ENCODE measurements at regions not wholly inside any gene's neighbourhood (a gene's known extent, or its start where the extent isn't known, plus 50 kb on each side); places are given as distances from the start of the nearest gene placed in this dataset.
"Not testable (repeated sequence)": the region's sequence is repeated elsewhere in the genome, so short reads cannot be mapped to it uniquely, and the experiment has no call there.

DNA sequence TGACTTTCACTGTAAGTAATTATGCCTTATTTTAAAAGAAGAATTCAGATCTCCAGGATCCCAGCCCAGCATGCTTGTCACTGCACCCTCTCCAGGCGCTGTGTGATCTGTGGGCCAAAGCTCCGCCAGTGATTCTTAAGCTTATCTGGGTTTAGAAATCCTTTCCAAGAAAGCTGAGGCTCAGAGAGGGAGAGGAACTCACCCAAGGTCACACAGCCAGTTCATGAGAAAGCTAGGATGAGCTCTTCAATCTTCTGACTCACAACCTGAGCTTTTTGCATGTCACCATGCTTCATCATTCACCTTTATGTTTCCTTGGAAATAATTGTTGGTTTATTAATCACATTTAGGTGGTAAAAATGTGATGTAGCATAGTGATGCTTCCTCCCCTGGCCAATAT lies 136.6 kb upstream of the HAND1 start:
- DNase-seq: no peak

DNA sequence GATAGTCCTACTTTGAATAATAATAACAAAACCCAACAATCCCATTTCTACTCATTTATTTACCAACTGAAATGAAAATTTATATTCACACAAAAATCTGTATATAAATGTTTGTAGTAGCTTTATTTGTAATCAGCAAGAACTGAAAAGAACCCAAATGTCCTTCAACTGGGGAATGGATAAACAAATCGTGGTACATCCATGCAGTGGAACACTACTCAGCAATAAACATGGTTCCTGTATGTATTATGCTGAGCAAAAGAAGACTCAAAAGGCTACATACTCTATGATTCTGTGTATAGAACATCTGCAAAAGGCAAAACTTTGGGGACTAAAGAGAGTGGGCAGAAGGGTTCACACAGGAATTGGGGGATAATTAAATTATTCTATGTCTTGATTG lies 136.1 kb upstream of the HAND1 start:
- DNase-seq: no peak

DNA sequence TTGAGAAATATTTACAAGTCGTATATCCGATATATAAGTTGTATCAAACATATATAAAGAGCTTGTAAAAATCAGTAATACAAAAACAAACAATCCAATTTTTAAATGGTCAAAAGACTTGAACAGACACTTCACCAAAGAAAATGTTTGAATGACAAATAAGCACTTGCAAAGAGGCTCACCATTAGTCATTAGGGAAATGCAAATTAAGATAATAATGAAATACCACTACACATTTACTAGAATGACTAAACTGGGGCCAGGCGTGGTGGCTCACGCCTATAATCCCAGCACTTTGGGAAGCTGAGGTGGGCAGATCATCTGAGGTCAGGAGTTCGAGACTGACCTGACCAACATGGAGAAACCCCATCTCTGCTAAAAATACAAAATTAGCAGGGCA lies 134.6 kb upstream of the HAND1 start:
- DNase-seq: no peak

DNA sequence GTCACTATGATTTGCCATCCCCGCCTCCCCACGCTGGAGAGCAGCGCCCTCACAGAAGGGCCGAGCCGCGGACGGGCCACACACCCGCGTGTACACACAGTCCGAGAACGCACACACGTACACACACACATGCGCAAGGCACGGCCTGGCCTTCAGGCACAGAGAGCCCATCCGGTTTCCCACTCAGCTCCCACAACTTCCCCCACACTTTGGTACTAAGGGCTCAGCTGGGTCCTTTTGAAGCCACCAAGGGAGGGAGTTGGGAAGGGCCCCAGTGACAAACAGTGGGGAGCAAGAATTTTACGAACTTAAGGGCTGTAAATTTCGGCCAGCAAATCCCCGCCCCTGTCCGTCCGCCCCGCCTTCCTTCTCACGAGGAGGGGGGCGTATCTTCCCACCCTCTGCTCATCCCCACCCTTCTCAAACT lies 133.3 kb upstream of the HAND1 start:
- DNase-seq: no peak

DNA sequence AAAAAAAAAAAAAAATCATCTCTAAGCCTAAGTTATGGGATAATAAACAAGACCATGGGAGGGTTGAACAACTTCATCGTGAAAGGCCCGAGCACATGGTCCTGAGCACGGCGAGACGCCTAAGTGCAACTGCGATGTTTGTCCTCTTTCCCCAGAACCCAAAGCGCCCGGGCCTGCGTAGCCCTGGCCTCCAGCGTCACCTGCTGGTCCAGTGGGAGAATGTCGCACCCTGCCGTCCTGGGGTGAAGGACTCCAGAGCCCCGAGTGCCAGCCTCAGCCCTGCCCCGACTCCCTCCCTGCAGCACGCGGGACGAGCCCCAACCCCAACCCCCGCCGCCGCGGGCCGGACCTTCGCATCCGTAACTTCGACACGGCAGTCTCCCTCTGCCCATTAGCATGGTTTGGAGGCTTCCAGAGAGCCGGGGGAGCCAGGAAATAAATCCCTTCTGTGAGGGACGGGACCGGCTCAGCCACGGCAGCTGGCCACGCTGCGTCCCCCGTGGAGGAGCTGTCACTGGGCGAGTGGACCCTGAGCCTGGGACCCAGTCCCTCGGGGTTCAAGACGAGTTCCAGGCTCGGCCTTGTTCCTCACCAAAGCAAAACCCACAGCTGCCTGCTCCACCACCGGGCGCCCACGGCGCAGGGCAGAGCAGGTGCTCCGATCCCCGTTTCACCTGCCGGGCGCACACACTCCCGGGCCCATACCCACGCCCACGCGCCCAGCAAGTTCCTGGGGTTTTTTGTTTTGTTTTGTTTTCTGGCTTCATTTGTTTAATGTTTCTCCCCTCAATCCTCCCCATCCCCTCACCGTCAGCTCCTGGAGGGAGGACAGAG lies 132.5 kb upstream of the HAND1 start:
- DNase-seq: peak; percentile 51

DNA sequence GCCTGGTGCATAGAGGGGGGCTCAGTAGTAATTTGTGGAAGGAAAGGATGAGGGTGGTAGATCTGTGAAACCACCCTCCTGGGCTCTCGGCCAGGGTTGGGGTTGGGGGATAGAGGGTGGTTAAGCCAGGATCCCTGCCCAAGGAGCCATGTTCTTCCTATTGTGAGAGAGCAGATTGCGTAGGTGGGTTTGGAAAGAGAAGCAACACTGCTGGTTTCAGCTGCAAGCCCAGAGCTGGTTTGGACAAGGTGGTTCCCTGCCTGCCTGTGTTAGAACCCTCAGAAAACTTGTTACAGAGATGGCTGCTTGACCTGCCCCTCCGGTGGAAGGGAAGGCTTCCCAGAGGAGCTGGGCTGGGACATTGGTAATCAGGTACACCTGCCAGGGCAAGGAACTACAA lies 131.2 kb upstream of the HAND1 start:
- DNase-seq: no peak

DNA sequence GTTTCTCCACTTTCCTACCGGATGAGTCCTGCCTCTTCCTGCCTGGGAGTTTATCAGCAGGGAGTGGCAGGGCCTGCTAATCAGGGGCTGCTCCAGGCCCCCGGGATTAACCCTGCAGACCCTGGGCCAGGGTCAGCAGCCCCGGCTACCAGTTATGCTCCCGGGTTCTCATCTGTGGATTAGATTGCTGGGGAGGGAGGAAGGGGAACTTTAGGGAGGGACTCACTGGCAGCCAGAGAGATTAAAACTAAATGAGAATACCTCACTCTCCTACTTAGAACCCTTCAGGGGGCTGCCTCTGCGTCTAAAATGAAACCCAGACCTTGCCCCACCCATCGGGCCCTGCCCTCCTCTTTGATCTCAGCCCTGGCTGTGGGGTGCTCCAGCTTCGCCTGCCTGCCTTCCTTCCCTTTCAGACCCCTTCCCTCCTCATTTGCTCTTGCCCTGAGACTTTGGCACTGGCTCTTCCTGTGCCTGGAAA lies 130.5 kb upstream of the HAND1 start:
- DNase-seq: no peak

DNA sequence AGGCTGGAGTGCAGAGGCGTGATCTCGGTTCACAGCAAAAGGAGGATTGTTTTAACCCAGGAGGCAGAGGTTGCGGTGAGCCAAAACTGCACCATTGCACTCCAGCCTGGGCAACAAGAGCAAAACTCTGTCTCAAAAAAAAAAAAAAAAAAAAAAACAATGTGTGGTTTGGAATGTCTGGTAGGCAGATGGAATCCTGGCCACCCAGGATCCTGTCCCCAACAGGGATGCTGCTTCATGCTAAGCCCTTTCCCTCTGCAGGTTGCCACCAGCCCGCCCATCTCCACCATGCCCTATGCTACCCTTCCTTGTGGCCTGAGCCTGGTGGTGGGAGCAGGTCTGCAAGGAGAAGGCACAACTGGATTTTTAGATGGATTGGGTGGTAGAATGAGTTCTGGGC lies 129.7 kb upstream of the HAND1 start:
- no peak for DNase-seq

DNA sequence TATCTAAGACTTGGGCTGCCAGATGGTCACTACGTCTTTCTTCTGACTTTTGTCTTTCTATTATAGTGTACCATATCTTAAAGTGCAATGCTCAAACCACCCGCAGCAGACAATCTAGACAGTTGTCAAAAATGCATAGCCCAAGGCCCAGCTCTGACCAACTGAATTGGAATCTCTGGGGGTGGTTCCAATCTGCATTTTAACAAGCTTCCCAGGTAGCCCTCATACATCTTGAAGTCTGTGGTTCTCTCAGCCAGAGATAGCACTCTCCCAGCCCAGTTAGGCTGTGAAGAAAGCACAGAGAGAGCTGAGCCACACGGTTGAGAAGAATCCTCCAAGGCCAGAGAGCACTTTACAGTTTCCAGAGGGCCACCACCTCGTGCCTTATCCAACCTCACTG lies 128.2 kb upstream of the HAND1 start:
- no peak for DNase-seq

DNA sequence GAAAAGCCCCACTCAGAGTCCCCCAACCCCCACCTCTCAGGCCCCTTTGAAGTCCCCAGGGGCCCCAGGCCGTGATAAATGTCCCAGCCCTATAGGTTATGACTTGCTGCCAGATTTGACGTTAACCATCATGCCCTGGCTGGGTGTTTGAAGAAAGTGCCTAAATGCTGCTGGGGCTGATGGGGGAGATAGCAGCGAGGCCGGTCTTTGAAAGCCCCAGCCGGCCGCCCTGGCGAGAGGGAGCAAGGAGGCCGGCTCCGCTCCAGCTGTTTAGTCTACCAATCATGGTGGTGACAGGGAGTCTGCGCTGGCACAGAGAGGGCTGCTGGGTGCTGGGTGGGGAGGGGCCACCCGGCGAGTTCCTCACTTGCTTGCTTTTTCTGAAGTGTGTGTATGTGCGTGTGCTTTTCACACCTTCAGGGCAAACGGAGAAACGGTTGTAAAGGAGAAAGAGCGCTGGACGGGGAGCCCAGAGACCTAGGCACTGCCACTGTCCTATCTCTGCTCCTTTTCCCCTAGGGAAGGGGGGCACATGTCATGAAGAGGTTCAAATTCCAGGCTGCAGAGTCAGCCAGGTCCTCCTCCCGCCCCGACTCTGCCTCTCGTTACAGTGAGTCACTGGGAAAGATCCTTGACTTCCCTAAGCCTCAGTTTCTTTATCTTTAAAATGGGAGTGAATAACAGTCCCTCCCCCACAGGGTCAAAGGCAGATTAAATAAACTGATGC lies 126.1 kb upstream of the HAND1 start:
- DNase-seq: no peak

DNA sequence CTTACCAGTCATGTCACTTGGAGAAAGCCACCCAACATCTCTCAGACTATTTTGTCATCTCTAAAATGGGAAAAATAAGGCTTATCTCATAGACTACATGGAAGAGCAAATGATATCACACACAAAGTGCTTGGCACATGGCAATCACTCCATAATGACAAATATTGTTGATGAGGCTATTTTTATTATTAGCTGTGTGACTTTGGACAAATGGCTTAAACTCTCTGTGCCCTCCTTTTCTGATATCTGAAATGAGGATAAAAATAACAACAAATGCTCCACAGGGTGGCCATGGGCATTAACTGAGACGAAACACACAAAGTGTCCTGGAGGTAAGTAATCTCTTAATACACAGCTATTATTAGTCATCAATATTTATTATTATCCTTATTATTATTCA lies 125.5 kb upstream of the HAND1 start:
- no peak for DNase-seq

DNA sequence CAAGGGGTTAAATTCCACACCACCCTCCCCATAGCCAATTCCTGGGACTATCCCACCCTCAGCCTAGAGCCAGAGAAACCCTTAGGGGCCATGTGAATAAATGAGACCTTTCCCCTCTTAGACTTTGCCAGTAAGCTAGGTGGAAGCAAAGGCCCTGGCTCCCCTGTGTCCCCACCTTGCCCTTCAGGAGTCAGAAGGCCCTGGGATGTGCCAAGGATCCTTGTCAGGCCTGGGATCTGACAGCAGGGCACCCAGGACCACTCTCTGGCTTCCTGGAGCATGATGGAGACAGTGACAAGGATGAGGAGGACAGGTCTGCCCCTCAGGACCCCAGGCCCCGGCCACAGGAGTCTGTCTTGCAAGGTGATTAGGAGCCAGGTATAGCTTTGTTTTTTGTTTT lies 125.0 kb upstream of the HAND1 start:
- no peak for DNase-seq

DNA sequence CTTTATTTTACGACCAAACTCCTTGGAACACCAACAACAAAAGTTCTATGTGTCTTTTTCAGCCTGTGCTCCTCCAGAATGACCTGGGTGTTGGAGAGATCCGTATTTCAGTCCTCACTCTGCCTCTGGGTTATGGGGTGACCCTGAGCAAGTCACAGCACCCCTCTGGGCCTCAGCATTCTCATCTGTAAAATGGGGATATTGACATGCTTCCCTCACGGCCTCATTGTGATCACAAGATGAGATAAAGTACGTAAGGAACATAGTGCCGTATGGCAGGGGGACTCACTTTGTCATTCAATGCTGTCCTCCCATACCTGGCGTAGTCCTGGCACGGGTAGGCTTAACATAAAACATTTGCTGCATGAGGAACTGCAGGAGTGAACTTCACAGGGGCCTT lies 123.0 kb upstream of the HAND1 start:
- no peak for DNase-seq

DNA sequence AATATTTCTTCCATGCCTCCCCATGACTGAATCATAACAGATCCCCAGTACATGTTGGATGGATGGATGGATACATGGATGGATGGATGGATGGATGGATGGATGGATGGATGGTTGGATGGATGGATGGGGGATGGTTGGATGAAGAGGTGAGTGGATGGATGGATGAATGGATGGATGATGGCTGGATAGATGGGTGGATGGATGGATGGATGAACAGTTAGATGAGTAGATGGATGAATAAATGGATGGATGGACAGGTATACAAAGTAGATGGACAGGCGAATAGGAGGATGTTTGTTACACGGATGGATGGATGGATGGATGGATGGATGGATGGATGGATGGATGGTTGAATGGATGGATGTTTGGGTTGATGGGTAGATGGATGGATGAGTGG lies 120.0 kb upstream of the HAND1 start:
- no peak for DNase-seq

DNA sequence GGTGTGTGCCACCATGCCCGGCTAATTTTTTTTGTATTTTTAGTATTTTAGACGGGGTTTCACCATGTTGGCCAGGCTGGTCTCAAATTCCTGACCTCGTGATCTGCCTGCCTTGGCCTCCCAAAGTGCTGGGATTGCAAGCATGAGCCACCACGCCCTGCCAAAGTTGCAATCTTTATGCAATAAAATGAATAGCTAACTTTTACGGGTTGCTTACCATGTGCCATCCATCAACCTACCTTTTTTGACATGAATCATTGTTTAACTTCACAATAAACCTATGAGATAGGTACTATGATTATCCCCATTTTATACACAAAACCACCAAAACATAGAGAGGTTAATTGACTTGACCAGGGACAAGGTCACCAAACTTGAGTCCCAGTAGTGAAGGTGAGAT lies 118.8 kb upstream of the HAND1 start:
- not testable (repeated sequence) for DNase-seq

DNA sequence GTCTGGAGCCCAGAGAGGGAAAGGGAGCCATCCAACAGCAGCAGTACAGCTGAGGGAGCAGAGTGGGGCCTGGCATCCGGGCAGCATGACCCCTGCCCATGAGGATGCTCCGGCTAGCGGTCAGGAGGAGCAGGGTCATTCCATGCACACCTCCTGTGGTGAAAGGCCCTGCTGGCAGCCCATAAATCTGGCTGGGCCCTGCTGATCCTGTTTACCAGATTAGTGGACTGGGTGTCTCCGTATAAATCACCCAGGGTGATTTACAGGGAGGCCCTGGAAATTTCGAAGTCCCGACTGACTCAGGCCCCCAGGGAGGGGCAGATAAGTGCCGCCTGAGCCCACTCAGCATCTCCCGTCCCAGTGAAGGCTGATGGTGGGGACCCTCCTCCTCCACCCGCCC lies 117.6 kb upstream of the HAND1 start:
- DNase-seq: no peak

DNA sequence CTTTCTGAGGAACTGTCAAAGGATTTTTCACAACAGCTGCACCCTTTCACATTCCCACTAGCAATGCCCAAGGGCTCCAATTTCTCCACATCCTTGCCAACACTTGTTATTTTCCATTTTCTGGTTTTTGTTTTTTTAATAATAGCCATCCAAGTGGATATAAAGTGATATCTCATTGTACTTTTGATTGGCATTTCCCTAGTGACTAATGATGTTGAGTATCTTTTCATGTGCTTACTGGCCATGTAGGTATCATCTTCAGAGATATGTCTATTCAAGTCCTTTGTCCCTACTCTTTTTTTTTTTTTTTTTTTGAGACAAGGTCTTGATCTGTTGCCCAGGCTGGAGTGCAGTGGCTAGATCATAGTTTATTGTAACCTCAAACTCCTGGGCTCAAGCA lies 115.8 kb upstream of the HAND1 start:
- no peak for DNase-seq

DNA sequence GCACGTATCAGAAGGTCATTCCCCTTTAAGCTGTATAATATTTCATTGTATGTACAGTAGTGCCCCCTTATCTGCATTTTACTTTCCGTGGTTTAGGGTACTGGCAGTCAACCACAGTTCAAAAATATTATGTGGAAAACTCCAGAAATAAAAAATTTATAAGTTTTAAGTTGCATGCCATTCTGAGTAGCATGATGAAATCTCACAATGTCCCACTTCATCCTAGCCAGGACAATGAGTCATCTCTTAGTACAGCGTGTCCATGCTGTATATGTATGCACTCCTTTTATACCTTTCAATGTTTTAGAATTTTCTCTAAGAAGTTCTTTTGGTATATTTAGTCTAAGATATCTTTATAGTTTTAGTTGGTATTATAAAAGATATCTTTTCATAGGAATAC lies 115.0 kb upstream of the HAND1 start:
- DNase-seq: no peak

DNA sequence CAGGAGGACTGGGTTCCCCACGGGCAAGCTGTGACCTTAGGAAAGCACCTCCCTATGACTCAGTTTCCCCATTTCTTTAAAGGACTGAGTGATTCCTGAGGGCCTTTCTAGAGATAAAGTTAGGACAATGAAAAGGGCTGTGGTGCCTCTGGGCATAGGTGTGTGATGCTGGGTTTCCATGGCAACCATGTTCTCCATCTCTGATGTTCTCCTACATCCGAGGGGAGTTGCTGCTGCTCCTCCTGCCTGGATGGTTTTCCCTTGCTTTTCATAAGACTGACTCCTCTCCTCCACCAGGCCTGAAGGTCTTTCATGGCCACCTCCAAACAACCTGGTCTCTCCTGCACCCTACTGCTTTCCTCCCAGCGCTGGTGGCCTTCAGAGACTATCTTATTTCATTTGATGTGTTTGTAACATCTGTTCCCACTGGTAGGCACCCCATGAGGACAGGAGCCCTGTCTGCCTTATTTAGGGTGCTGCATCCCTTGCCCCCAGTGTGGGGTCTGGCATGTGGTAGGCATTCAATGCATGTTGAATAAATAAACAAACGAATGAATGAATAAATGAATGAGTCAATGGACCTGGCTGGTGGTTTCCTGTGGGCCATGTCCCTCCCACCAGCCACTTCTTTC lies 112.2 kb upstream of the HAND1 start:
- no peak for DNase-seq

DNA sequence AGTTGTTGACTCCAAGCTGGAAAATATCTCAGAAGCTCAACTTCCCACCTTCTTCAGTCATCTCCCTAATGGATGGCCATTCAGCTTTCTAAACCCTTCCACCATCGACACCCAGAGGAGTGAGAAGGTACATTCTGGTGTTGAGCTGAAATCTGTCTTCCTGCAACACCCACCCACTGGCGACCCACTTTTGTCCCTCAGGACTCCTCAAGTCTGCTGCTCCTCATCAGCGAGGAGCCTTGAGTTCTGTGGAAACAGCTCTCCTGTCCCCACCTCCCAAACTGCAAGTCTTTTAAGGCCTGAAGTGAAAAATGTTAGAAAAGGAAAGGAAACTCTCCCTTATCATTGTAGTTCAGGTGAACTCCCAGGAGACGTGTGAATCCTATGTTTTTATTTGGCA lies 111.5 kb upstream of the HAND1 start:
- no peak for DNase-seq

DNA sequence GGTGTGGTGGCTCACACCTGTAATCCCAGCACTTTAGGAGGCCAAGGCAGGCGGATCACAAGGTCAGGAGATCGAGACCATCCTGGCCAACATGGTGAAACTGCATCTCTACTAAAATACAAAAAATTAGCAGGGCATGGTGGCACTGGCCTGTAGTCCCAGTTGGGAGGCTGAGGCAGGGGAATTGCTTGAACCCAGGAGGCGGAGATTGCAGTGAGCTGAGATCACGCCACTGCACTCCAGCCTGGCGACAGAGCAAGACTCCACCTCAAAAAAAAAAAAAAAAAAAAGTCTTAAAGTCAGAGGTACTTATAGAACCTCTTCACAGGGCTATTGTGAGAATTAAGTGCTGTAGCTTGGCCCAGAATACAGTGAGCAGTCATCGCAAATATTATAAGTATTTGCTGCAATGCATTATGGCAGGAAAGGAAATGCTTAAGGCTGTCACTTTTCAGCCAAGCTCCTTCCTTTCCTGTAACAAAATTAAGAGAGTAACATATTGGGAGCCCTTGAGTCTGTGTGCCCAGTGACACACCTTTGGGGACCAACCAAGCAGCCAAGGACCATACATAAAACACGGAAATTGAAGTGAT lies 110.9 kb upstream of the HAND1 start:
- DNase-seq: not testable (repeated sequence)

DNA sequence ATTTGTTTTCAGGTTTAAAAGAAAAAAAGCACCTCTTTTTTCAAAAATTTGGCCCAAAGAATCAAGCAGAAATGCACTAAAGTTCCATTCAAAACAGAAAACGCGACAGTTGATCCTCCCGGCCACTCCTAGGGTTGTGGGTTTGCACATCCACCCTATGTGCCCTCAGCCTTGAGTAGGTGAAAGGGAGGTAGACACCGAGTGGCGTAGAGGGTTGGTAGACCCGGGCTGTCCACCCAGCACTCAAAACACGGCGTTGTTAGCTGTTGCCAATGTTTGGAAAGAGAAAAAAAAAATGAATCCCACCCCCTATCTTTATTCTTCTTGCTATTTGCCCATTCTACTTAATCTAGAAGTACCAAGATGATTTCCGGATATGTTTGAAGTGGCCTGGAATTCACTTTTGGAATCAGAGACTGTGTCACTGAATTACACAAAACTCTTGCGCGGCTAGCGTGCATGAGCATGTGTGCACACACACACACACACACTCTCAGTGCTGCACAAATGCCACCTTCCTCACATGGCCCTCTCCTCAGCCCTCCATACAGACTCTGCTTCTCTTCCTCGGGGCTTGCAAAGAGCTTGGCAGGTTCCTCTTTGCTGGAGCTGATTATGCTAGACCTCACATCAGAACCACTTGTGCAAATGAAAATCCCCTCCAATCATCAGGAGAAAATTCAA lies 110.2 kb upstream of the HAND1 start:
- no peak for DNase-seq
